ENCODE measurements at regions not wholly inside any gene's neighbourhood (a gene's known extent, or its start where the extent isn't known, plus 50 kb on each side); places are given as distances from the start of the nearest gene placed in this dataset.

GRCh38 chr6:151740820-151741219, 66.7 kb upstream of the ESR1 start:
- no peak overlapping the region for H3K4me3 ChIP-seq (ENCODE audit: insufficient read depth, low read depth, low read length)
- no peak for FAIRE-seq
- H3K36me3 ChIP-seq (ENCODE audit: insufficient read depth, low read length): no peaks in the 10 kb centered on the region
- H3K9ac ChIP-seq (ENCODE audit: low read length): no peak overlapping the region
- H3K4me1 ChIP-seq (ENCODE audit: insufficient read depth, low read length): no peaks in the 10 kb centered on the region
- H3K27ac ChIP-seq (ENCODE audit: low read depth, low read length): no peak overlapping the region
- Mint-ChIP-seq H3K27ac (ENCODE audit: unreplicated experiment) (no peak overlapping the region), H3K9me3 (ENCODE audit: unreplicated experiment) (no peaks in the 10 kb centered on the region), H3K27me3 (ENCODE audit: low read depth, unreplicated experiment) (peaks cover 2% of the 10 kb centered on the region), H3K4me3 (ENCODE audit: unreplicated experiment) (no peak overlapping the region), H3K4me1 (ENCODE audit: low read depth, unreplicated experiment) (no peaks in the 10 kb centered on the region), H3K36me3 (ENCODE audit: low read depth, unreplicated experiment) (no peaks in the 10 kb centered on the region)
- H3K9me3 ChIP-seq (ENCODE audit: insufficient read depth, low read depth, low read length): no peaks in the 10 kb centered on the region
- no peaks in the 10 kb centered on the region for H4K20me1 ChIP-seq (ENCODE audit: insufficient read depth, low read length)
- H2AFZ ChIP-seq (ENCODE audit: low read depth, low read length): no peak overlapping the region
- TF ChIP-seq, protein P1, sequence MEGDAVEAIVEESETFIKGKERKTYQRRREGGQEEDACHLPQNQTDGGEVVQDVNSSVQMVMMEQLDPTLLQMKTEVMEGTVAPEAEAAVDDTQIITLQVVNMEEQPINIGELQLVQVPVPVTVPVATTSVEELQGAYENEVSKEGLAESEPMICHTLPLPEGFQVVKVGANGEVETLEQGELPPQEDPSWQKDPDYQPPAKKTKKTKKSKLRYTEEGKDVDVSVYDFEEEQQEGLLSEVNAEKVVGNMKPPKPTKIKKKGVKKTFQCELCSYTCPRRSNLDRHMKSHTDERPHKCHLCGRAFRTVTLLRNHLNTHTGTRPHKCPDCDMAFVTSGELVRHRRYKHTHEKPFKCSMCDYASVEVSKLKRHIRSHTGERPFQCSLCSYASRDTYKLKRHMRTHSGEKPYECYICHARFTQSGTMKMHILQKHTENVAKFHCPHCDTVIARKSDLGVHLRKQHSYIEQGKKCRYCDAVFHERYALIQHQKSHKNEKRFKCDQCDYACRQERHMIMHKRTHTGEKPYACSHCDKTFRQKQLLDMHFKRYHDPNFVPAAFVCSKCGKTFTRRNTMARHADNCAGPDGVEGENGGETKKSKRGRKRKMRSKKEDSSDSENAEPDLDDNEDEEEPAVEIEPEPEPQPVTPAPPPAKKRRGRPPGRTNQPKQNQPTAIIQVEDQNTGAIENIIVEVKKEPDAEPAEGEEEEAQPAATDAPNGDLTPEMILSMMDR (IDR thresholded peaks at IDR 0.05; ENCODE audit: insufficient read depth, low read depth, low read length): no peak
- TF ChIP-seq EZH2 (IDR thresholded peaks at IDR 0.05; ENCODE audit: insufficient read depth, low read length): no peak
- no peak for DNase-seq (ENCODE audit: low read depth)
- H3K4me2 ChIP-seq (ENCODE audit: low read length): no peak overlapping the region
- H3K79me2 ChIP-seq (ENCODE audit: insufficient read depth, low read length): no peaks in the 10 kb centered on the region
- no peaks in the 10 kb centered on the region for H3K27me3 ChIP-seq (ENCODE audit: insufficient read depth, low read length)

GRCh38 chr6:151747896-151748295, 59.6 kb upstream of the ESR1 start:
- TF ChIP-seq, protein P1 (IDR thresholded peaks at IDR 0.05; ENCODE audit: insufficient read depth, low read depth, low read length): no peak
- no peak for TF ChIP-seq EZH2 (IDR thresholded peaks at IDR 0.05; ENCODE audit: insufficient read depth, low read length)
- FAIRE-seq (no peak), DNase-seq (ENCODE audit: low read depth) (no peak)
- no peaks in the 10 kb centered on the region for H3K27me3 Mint-ChIP-seq (ENCODE audit: low read depth, unreplicated experiment)
- H3K27ac Mint-ChIP-seq (ENCODE audit: unreplicated experiment): no peak overlapping the region
- Histone ChIP-seq H3K36me3 (ENCODE audit: insufficient read depth, low read length) (no peaks in the 10 kb centered on the region), H4K20me1 (ENCODE audit: insufficient read depth, low read length) (no peaks in the 10 kb centered on the region), H3K27me3 (ENCODE audit: insufficient read depth, low read length) (no peaks in the 10 kb centered on the region), H2AFZ (ENCODE audit: low read depth, low read length) (no peak overlapping the region), H3K9me3 (ENCODE audit: insufficient read depth, low read depth, low read length) (no peaks in the 10 kb centered on the region), H3K27ac (ENCODE audit: low read depth, low read length) (no peak overlapping the region), H3K79me2 (ENCODE audit: insufficient read depth, low read length) (no peaks in the 10 kb centered on the region), H3K9ac (ENCODE audit: low read length) (no peak overlapping the region), H3K4me3 (ENCODE audit: insufficient read depth, low read depth, low read length) (no peak overlapping the region), H3K4me1 (ENCODE audit: insufficient read depth, low read length) (no peaks in the 10 kb centered on the region), H3K4me2 (ENCODE audit: low read length) (no peak overlapping the region)
- no peaks in the 10 kb centered on the region for H3K36me3 Mint-ChIP-seq (ENCODE audit: low read depth, unreplicated experiment)
- H3K4me1 Mint-ChIP-seq (ENCODE audit: low read depth, unreplicated experiment): no peaks in the 10 kb centered on the region
- no peak overlapping the region for H3K4me3 Mint-ChIP-seq (ENCODE audit: unreplicated experiment)
- no peaks in the 10 kb centered on the region for H3K9me3 Mint-ChIP-seq (ENCODE audit: unreplicated experiment)

DNA sequence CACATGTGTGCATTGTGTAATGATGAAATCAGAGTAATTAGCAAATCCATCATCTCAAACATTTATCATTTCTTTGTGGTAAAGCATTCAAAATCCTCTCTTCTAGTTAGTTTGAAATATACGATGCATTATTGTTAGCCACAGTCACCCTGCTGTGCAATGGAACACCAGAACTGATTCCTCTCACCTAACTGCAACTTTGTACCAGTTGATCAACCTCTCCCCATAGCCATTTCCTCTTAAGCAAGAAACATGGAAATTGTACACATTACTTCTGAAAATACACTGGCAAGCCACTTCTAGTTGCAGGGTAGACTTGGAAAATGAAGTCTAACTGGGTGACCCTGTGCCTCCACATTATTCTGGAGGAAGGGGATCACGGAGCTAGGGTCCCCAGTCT, 58.1 kb upstream of the ESR1 start:
- H3K27ac Mint-ChIP-seq (ENCODE audit: unreplicated experiment): no peak overlapping the region
- no peaks in the 10 kb centered on the region for H3K36me3 Mint-ChIP-seq (ENCODE audit: low read depth, unreplicated experiment)
- Histone ChIP-seq H2AFZ (ENCODE audit: low read depth, low read length) (no peak overlapping the region), H3K9ac (ENCODE audit: low read length) (no peak overlapping the region), H4K20me1 (ENCODE audit: insufficient read depth, low read length) (no peaks in the 10 kb centered on the region), H3K27me3 (ENCODE audit: insufficient read depth, low read length) (no peaks in the 10 kb centered on the region), H3K4me3 (ENCODE audit: insufficient read depth, low read depth, low read length) (no peak overlapping the region), H3K4me2 (ENCODE audit: low read length) (no peak overlapping the region), H3K36me3 (ENCODE audit: insufficient read depth, low read length) (no peaks in the 10 kb centered on the region), H3K79me2 (ENCODE audit: insufficient read depth, low read length) (no peaks in the 10 kb centered on the region), H3K9me3 (ENCODE audit: insufficient read depth, low read depth, low read length) (no peaks in the 10 kb centered on the region), H3K27ac (ENCODE audit: low read depth, low read length) (no peak overlapping the region), H3K4me1 (ENCODE audit: insufficient read depth, low read length) (no peaks in the 10 kb centered on the region)
- no peak overlapping the region for H3K4me3 Mint-ChIP-seq (ENCODE audit: unreplicated experiment)
- no peak for DNase-seq (ENCODE audit: low read depth)
- H3K9me3 Mint-ChIP-seq (ENCODE audit: unreplicated experiment): no peaks in the 10 kb centered on the region
- FAIRE-seq: no peak
- TF ChIP-seq, protein P1 (IDR thresholded peaks at IDR 0.05; ENCODE audit: insufficient read depth, low read depth, low read length): no peak
- no peak for TF ChIP-seq EZH2 (IDR thresholded peaks at IDR 0.05; ENCODE audit: insufficient read depth, low read length)
- H3K4me1 Mint-ChIP-seq (ENCODE audit: low read depth, unreplicated experiment): no peaks in the 10 kb centered on the region
- no peaks in the 10 kb centered on the region for H3K27me3 Mint-ChIP-seq (ENCODE audit: low read depth, unreplicated experiment)
